GM21381 (cell line): ENCODE measurements at regions not wholly inside any gene's neighbourhood (a gene's known extent, or its start where the extent isn't known, plus 50 kb on each side); places are given as distances from the start of the nearest gene placed in this dataset.
"Not testable (repeated sequence)": the region's sequence is repeated elsewhere in the genome, so short reads cannot be mapped to it uniquely, and the experiment has no call there.

Experiments used
- ATAC-seq: cut with Tn5 transposase; IDR thresholded peaks from one replicate; pipeline ENCODE4 v1.9.1; 2021; ENCODE audit warnings: mild to moderate bottlenecking, moderate library complexity; ENCODE audit not compliant: unreplicated experiment

- not testable (repeated sequence) for ATAC-seq
Observed at GRCh38 chr1:60688221-60688620, 394.1 kb upstream of the NFIA start.

GRCh38 chr1:60681095-60681860, 401.1 kb upstream of the NFIA start:
- no peak for ATAC-seq

- ATAC-seq: no peak
Observed at GRCh38 chr1:60679524-60680375, 402.6 kb upstream of the NFIA start.

GRCh38 chr1:60678802-60679201, 403.6 kb upstream of the NFIA start:
- no peak for ATAC-seq

GRCh38 chr1:60678391-60678790, 404.0 kb upstream of the NFIA start:
- no peak for ATAC-seq

GRCh38 chr1:60672449-60672848, 409.9 kb upstream of the NFIA start:
- ATAC-seq: no peak

GRCh38 chr1:60670302-60670701, 412.1 kb upstream of the NFIA start:
- ATAC-seq: no peak

- ATAC-seq: no peak
Observed at GRCh38 chr1:60668585-60668984, 413.8 kb upstream of the NFIA start.

- no peak for ATAC-seq
Observed at GRCh38 chr1:60665311-60665710, 417.1 kb upstream of the NFIA start.

GRCh38 chr1:60664086-60664625, 418.2 kb upstream of the NFIA start:
- no peak for ATAC-seq

- no peak for ATAC-seq
Observed at GRCh38 chr1:60662486-60663044, 419.8 kb upstream of the NFIA start.

GRCh38 chr1:60657926-60658325, 424.4 kb upstream of the NFIA start:
- no peak for ATAC-seq

- no peak for ATAC-seq
Observed at GRCh38 chr1:60655679-60656355, 426.5 kb upstream of the NFIA start.

- ATAC-seq: not testable (repeated sequence)
Observed at GRCh38 chr1:60640033-60640551, 442.3 kb upstream of the NFIA start.

GRCh38 chr1:60639287-60639686, 443.1 kb upstream of the NFIA start:
- no peak for ATAC-seq

GRCh38 chr1:60637651-60638050, 444.7 kb upstream of the NFIA start:
- ATAC-seq: no peak

GRCh38 chr1:60636946-60637345, 445.4 kb upstream of the NFIA start:
- ATAC-seq: no peak

- no peak for ATAC-seq
Observed at GRCh38 chr1:60634106-60634505, 448.3 kb upstream of the NFIA start.

GRCh38 chr1:60622486-60622885, 459.9 kb upstream of the NFIA start:
- no peak for ATAC-seq

GRCh38 chr1:60621368-60621851, 461.0 kb upstream of the NFIA start:
- ATAC-seq: no peak

- no peak for ATAC-seq
Observed at GRCh38 chr1:60620087-60620486, 462.3 kb upstream of the NFIA start.
